ENCODE measurements at regions not wholly inside any gene's neighbourhood (a gene's known extent, or its start where the extent isn't known, plus 50 kb on each side); places are given as distances from the start of the nearest gene placed in this dataset.

- Histone ChIP-seq H3K4me1 (peaks cover 0 to 7% of the 10 kb centered on the region in 2 donors), H3K27me3 (no peaks in the 10 kb centered on the region), H3K27ac (peak overlapping the region in 1 of 2 donors; percentile 35), H3K4me3 (no peak overlapping the region), H3K36me3 (no peaks in the 10 kb centered on the region), H3K9me3 (no peaks in the 10 kb centered on the region)
- peak; percentile 63 for DNase-seq (ENCODE audit: low spot score)
- no peak for TF ChIP-seq CTCF (IDR thresholded peaks at IDR 0.05)
Measured at GRCh38 chr14:54291491-54292191, 105.2 kb upstream of the CDKN3 start.

GRCh38 chr14:54294802-54295201, 102.0 kb upstream of the CDKN3 start:
- H3K36me3 ChIP-seq, result no peaks in the 10 kb centered on the region
- H3K4me3 ChIP-seq, result no peak overlapping the region
- peaks cover 0 to 7% of the 10 kb centered on the region in 2 donors for H3K4me1 ChIP-seq
- no peak for TF ChIP-seq CTCF (IDR thresholded peaks at IDR 0.05)
- no peak for DNase-seq (ENCODE audit: low spot score)
- H3K27me3 ChIP-seq, result no peaks in the 10 kb centered on the region
- H3K9me3 ChIP-seq, result no peaks in the 10 kb centered on the region
- H3K27ac ChIP-seq, result no peak overlapping the region

GRCh38 chr14:54299410-54300363, 97.1 kb upstream of the CDKN3 start:
- TF ChIP-seq CTCF (IDR thresholded peaks at IDR 0.05), result no peak
- Histone ChIP-seq H3K27me3 (no peaks in the 10 kb centered on the region), H3K36me3 (no peaks in the 10 kb centered on the region), H3K4me3 (no peak overlapping the region), H3K9me3 (no peaks in the 10 kb centered on the region), H3K4me1 (no peaks in the 10 kb centered on the region), H3K27ac (peak overlapping the region; percentile 1 to 55)
- DNase-seq (ENCODE audit: low spot score), result no peak

- Histone ChIP-seq H3K36me3 (no peaks in the 10 kb centered on the region), H3K27ac (no peak overlapping the region), H3K4me3 (no peak overlapping the region), H3K9me3 (no peaks in the 10 kb centered on the region), H3K27me3 (no peaks in the 10 kb centered on the region), H3K4me1 (no peaks in the 10 kb centered on the region)
- DNase-seq (ENCODE audit: low spot score), result no peak
- TF ChIP-seq CTCF (IDR thresholded peaks at IDR 0.05), result no peak
Measured at GRCh38 chr14:54300881-54301280, 95.9 kb upstream of the CDKN3 start.

GRCh38 chr14:54301359-54301758, 95.4 kb upstream of the CDKN3 start:
- H3K36me3 ChIP-seq, result no peaks in the 10 kb centered on the region
- no peaks in the 10 kb centered on the region for H3K27me3 ChIP-seq
- DNase-seq (ENCODE audit: low spot score), result no peak
- H3K4me1 ChIP-seq, result no peaks in the 10 kb centered on the region
- H3K9me3 ChIP-seq, result no peaks in the 10 kb centered on the region
- TF ChIP-seq CTCF (IDR thresholded peaks at IDR 0.05), result no peak
- no peak overlapping the region for H3K4me3 ChIP-seq
- H3K27ac ChIP-seq, result no peak overlapping the region

Measured in right atrium auricular region (tissue), 2 donors.